Body of pancreas (tissue), 4 donors: ENCODE measurements at regions not wholly inside any gene's neighbourhood (a gene's known extent, or its start where the extent isn't known, plus 50 kb on each side); places are given as distances from the start of the nearest gene placed in this dataset.

ENCODE experiments used
- ATAC-seq: fragments of 150-250 bp; one replicate; pipeline ENCODE4 v1.9.1; 2016
- DNase-seq, 4 donors: peaks; one replicate each; pipeline ENCODE4 v3.0.0-alpha.2; 2019
- H3K27ac ChIP-seq, 4 donors: fragments of 200-600 bp; sonication (generic); 1 replicate in 3 of 4; 2 replicates in 1 of 4; pipeline versions ENCODE4 v1.5.1 to v1.6.1; 2016 to 2019; ENCODE audit warnings: mild to moderate bottlenecking in 1 of 4, mixed read lengths in 1 of 4, moderate library complexity in 1 of 4
- H3K27me3 ChIP-seq, 2 donors: fragments of 200-600 bp; sonication (generic); one replicate each; pipeline ENCODE4 v1.6.0; 2016; ENCODE audit warnings: mild to moderate bottlenecking in 1 of 2
- H3K36me3 ChIP-seq, 2 donors: fragments of 200-600 bp; sonication (generic); replicated peaks in 1 of 2; 2 replicates each; pipeline ENCODE4 v1.5.1; 2016; ENCODE audit warnings: low read depth in 2 of 2; ENCODE audit not compliant: insufficient read depth in 1 of 2
- H3K4me1 ChIP-seq: fragments of 200-600 bp; sonication (generic); one replicate; pipeline ENCODE4 v1.6.0; 2016
- H3K4me3 ChIP-seq, 2 donors: fragments of 200-600 bp; sonication (generic); 1 replicate in 1 of 2; 2 replicates in 1 of 2; pipeline ENCODE4 v1.5.1; 2016 to 2019
- H3K9me3 ChIP-seq, 3 donors: fragments of 200-600 bp; sonication (generic); 1 replicate in 2 of 3; 2 replicates in 1 of 3; pipeline ENCODE4 v1.5.1; 2016
- POLR2A ChIP-seq, 3 donors: fragments of 450-650 bp; IDR thresholded peaks; one replicate each; pipeline ENCODE4 v1.6.1; 2016; ENCODE audit warnings: antibody characterized with exemption in 3 of 3, mild to moderate bottlenecking in 2 of 3
- WGBS, 2 donors: methylation state at CpG; one replicate each; pipeline ENCODE4 v1.1.5; 2017; 5-methylcytosine and 5-hydroxymethylcytosine counted together
- intact Hi-C: fragments of 100-400 bp; cut with DNase I; formaldehyde crosslinking; loops from one replicate; pipeline ENCODE4 v1.15.1; 2023
- TF ChIP-seq, protein P1 (sequence below), 7 experiments: fragments of 450-650 bp in 4 of 7; fragments of 200-600 bp in 3 of 7; sonication (generic) in 3 of 7; IDR thresholded peaks; one replicate each; pipeline ENCODE4 v1.5.1; 2016 to 2019; ENCODE audit warnings: antibody characterized with exemption in 7 of 7

DNA sequence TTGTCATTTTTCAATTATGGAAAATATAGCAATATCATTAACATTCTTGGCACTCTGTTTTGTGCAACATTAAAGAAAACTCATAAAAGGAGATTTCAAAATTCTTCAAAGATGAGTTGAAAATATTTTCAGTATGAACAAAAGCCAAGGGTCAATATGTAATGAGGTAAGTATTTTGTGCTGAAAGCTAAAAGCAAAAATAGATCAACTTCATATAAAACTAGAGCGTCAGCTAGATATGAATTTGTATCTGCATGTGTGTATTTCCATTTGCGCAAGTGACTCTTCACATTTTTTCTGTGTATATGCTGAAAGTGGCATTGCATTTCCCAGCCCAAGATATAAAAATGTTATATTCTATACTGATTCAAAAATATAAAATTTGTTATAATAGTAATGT lies 492.1 kb upstream of the EYS start:
- Histone ChIP-seq H3K4me1 (no peaks in the 10 kb centered on the region), H3K9me3 (no peaks in the 10 kb centered on the region), H3K27me3 (no peaks in the 10 kb centered on the region), H3K27ac (no peak overlapping the region), H3K4me3 (no peak overlapping the region), H3K36me3 (no peaks in the 10 kb centered on the region)
- WGBS, 2 donors: 85 to 88% methylated on average over 2 of the region's 2 CpGs
- intact Hi-C loops: no loop called here
- no peak for DNase-seq
- TF ChIP-seq POLR2A (IDR thresholded peaks at IDR 0.05): no peak
- TF ChIP-seq, protein P1, sequence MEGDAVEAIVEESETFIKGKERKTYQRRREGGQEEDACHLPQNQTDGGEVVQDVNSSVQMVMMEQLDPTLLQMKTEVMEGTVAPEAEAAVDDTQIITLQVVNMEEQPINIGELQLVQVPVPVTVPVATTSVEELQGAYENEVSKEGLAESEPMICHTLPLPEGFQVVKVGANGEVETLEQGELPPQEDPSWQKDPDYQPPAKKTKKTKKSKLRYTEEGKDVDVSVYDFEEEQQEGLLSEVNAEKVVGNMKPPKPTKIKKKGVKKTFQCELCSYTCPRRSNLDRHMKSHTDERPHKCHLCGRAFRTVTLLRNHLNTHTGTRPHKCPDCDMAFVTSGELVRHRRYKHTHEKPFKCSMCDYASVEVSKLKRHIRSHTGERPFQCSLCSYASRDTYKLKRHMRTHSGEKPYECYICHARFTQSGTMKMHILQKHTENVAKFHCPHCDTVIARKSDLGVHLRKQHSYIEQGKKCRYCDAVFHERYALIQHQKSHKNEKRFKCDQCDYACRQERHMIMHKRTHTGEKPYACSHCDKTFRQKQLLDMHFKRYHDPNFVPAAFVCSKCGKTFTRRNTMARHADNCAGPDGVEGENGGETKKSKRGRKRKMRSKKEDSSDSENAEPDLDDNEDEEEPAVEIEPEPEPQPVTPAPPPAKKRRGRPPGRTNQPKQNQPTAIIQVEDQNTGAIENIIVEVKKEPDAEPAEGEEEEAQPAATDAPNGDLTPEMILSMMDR (IDR thresholded peaks at IDR 0.05): no peak
- ATAC-seq: no peak

DNA sequence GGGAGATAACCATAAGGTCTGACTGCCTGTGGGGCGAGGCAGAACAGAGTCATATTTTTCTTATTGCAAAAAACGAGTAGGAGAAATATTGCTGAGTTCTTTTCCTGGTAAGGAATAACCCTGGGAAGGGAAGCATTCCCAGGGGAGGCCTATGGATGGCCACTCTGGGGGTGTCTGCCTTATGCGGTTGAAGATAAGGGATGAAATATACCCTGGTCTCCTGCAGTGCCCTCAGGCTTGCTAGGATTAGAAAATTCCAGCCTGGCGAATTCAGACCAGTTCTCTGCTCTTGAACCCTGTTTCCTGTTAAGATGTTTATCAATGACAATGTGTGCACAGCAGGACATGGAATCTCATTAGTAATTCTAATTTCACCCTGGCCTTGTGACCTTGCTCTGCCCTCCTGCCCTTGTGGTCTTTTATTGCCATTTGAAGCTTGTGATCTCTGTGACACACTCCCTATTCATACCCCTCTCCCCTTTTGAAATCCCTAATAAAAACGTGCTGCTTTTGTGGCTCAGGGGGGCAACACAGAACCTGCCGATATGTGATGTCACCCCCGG lies 491.1 kb upstream of the EYS start:
- Histone ChIP-seq H3K4me1 (no peaks in the 10 kb centered on the region), H3K27ac (no peak overlapping the region), H3K36me3 (no peaks in the 10 kb centered on the region), H3K27me3 (no peaks in the 10 kb centered on the region), H3K9me3 (no peaks in the 10 kb centered on the region), H3K4me3 (no peak overlapping the region)
- no peak for ATAC-seq
- no peak for DNase-seq
- WGBS, 2 donors: 50 to 59% methylated on average over 7 of the region's 7 CpGs
- TF ChIP-seq POLR2A (IDR thresholded peaks at IDR 0.05): no peak
- TF ChIP-seq, protein P1 (IDR thresholded peaks at IDR 0.05): no peak
- intact Hi-C loops: no loop called here

- ATAC-seq: no peak
- H3K9me3 ChIP-seq: no peaks in the 10 kb centered on the region
- H3K4me1 ChIP-seq: no peaks in the 10 kb centered on the region
- H3K36me3 ChIP-seq: no peaks in the 10 kb centered on the region
- no peak overlapping the region for H3K27ac ChIP-seq
- H3K4me3 ChIP-seq: no peak overlapping the region
- DNase-seq: no peak
- 43 to 44% methylated on average over 5 of the region's 5 CpGs for WGBS, 2 donors
- intact Hi-C loops: no loop called here
- TF ChIP-seq, protein P1 (IDR thresholded peaks at IDR 0.05): no peak
- no peaks in the 10 kb centered on the region for H3K27me3 ChIP-seq
Measured at GRCh38 chr6:66190858-66191257, 483.8 kb upstream of the EYS start.

- intact Hi-C loops: no loop called here
- whole genome bisulfite sequencing, 2 donors: 46 to 47% methylated on average over 3 of the region's 3 CpGs
- H3K27me3 ChIP-seq: no peaks in the 10 kb centered on the region
- no peak overlapping the region for H3K27ac ChIP-seq
- no peaks in the 10 kb centered on the region for H3K9me3 ChIP-seq
- H3K36me3 ChIP-seq: no peaks in the 10 kb centered on the region
- no peak for ATAC-seq
- H3K4me3 ChIP-seq: no peak overlapping the region
- TF ChIP-seq, protein P1 (IDR thresholded peaks at IDR 0.05): no peak
- no peak for TF ChIP-seq POLR2A (IDR thresholded peaks at IDR 0.05)
- no peak for DNase-seq
- no peaks in the 10 kb centered on the region for H3K4me1 ChIP-seq
Measured at GRCh38 chr6:66189915-66190314, 482.9 kb upstream of the EYS start.

GRCh38 chr6:66186756-66187155 lies 479.7 kb upstream of the EYS start:
- WGBS, 2 donors: 35 to 38% methylated on average over 2 of the region's 2 CpGs
- H3K4me1 ChIP-seq: no peaks in the 10 kb centered on the region
- no peak for DNase-seq

More at GRCh38 chr6:66186756-66187155, 479.7 kb upstream of the EYS start:
- no peaks in the 10 kb centered on the region for H3K9me3 ChIP-seq
- no peak for ATAC-seq
- no peaks in the 10 kb centered on the region for H3K27me3 ChIP-seq
- intact Hi-C loops: no loop called here
- no peak for TF ChIP-seq POLR2A (IDR thresholded peaks at IDR 0.05)
- TF ChIP-seq, protein P1 (IDR thresholded peaks at IDR 0.05): no peak
- H3K4me3 ChIP-seq: no peak overlapping the region
- no peaks in the 10 kb centered on the region for H3K36me3 ChIP-seq
- no peak overlapping the region for H3K27ac ChIP-seq
